H1 (cell line): ENCODE measurements at regions not wholly inside any gene's neighbourhood (a gene's known extent, or its start where the extent isn't known, plus 50 kb on each side); places are given as distances from the start of the nearest gene placed in this dataset.

Experiments
- CTCF ChIA-PET: fragments of 300-600 bp; sonication (Branson Sonifier 250); formaldehyde crosslinking; loops from one replicate; lab custom pipeline; 2021; ENCODE audit not compliant: partially characterized antibody; lab: Charles Lee
- POLR2A ChIA-PET: fragments of 300-600 bp; sonication (Branson Sonifier 250); formaldehyde crosslinking; loops from one replicate; lab custom pipeline; 2021; ENCODE audit warnings: inconsistent platforms; ENCODE audit not compliant: partially characterized antibody; lab: Charles Lee
- DNase-seq, 2 experiments: peaks; one replicate each; pipeline versions ENCODE4 v3.0.0 to v3.0.0-alpha.2; 2010 to 2022; ENCODE audit warnings: low spot score in 2 of 2, low read depth in 1 of 2, mixed read lengths in 1 of 2
- FAIRE-seq: peaks from 2 replicates; lab custom pipeline; 2011; peaks lifted over from hg19 to GRCh38; lab: Jason Lieb, UNC
- H2AFZ ChIP-seq: 2 replicates; pipeline ENCODE4 v1.8.1; 2012; ENCODE audit warnings: low read length, inconsistent platforms
- H2AK5ac ChIP-seq: 2 replicates; pipeline ENCODE4 v1.6.1; 2013; ENCODE audit warnings: low read depth, low read length
- H2BK120ac ChIP-seq: replicated peaks from 2 replicates; pipeline ENCODE3; 2013; ENCODE audit warnings: low read depth, low read length, inconsistent platforms
- H2BK12ac ChIP-seq: 2 replicates; pipeline ENCODE4 v1.6.1; 2013; ENCODE audit warnings: low read depth, low read length
- H2BK15ac ChIP-seq: 2 replicates; pipeline ENCODE4 v1.6.1; 2013; ENCODE audit warnings: low read length
- H2BK20ac ChIP-seq: 2 replicates; pipeline ENCODE4 v1.6.1; 2013; ENCODE audit warnings: low read length
- H2BK5ac ChIP-seq: 2 replicates; pipeline ENCODE4 v1.6.1; 2013; ENCODE audit warnings: low read depth, low read length
- H3K14ac ChIP-seq: 2 replicates; pipeline ENCODE4 v1.6.1; 2013; ENCODE audit warnings: inconsistent platforms; ENCODE audit not compliant: insufficient read length
- H3K18ac ChIP-seq: 2 replicates; pipeline ENCODE4 v1.6.1; 2013; ENCODE audit warnings: low read length; ENCODE audit errors: extremely low read depth
- H3K23ac ChIP-seq: 2 replicates; pipeline ENCODE4 v1.6.1; 2013; ENCODE audit warnings: inconsistent platforms; ENCODE audit not compliant: insufficient read length
- H3K23me2 ChIP-seq: 2 replicates; pipeline ENCODE4 v1.6.1; 2013; ENCODE audit warnings: low read depth, low read length
- H3K27ac ChIP-seq: 2 replicates; pipeline ENCODE4 v1.6.1; 2011; ENCODE audit warnings: low read depth, low read length, inconsistent platforms
- H3K27me3 ChIP-seq, 4 experiments: replicated peaks in 1 of 4; 1 replicate in 1 of 4; 2 replicates in 3 of 4; pipeline versions ENCODE4 v1.6.1 to v1.8.1; 2011 to 2013; ENCODE audit warnings: low read length in 3 of 4, mild to moderate bottlenecking in 3 of 4, inconsistent platforms in 2 of 4, mixed read lengths in 2 of 4, moderate library complexity in 1 of 4; ENCODE audit not compliant: control insufficient read depth in 3 of 4, insufficient read depth in 3 of 4; ENCODE audit errors: extremely low read depth in 1 of 4
- H3K36me3 ChIP-seq, 4 experiments: 2 replicates each; pipeline versions ENCODE4 v1.6.1 to v1.8.1; 2011 to 2013; ENCODE audit warnings: mild to moderate bottlenecking in 4 of 4, low read length in 3 of 4, moderate library complexity in 2 of 4, control low read depth in 1 of 4, inconsistent platforms in 1 of 4; ENCODE audit not compliant: insufficient read depth in 4 of 4, control insufficient read depth in 2 of 4
- H3K4ac ChIP-seq: replicated peaks from 2 replicates; pipeline ENCODE3; 2013; ENCODE audit warnings: low read length, low read depth, mixed read lengths, inconsistent platforms; ENCODE audit not compliant: insufficient read length
- H3K4me1 ChIP-seq, 4 experiments: replicated peaks in 1 of 4; 1 replicate in 1 of 4; 2 replicates in 3 of 4; pipeline versions ENCODE4 v1.6.1 to v1.8.1; 2011 to 2013; ENCODE audit warnings: low read length in 3 of 4, inconsistent platforms in 2 of 4, mixed read lengths in 1 of 4; ENCODE audit not compliant: insufficient read depth in 4 of 4, control insufficient read depth in 3 of 4
- H3K4me2 ChIP-seq, 2 experiments: 2 replicates each; pipeline versions ENCODE4 v1.6.1 to v1.8.1; 2011 to 2013; ENCODE audit warnings: low read depth in 2 of 2, low read length in 2 of 2, control low read depth in 1 of 2, inconsistent platforms in 1 of 2, mild to moderate bottlenecking in 1 of 2; ENCODE audit not compliant: insufficient read depth in 1 of 2
- H3K4me3 ChIP-seq, 4 experiments: fragments of 200-600, 300-600 bp in 1 of 4; sonication (generic), shearing (Covaris generic), sonication (Bioruptor Twin) in 1 of 4; 2 replicates each; pipeline versions ENCODE4 v1.5.1 to v1.8.1; 2011 to 2016; ENCODE audit warnings: low read length in 4 of 4, low read depth in 3 of 4, control low read depth in 2 of 4, inconsistent platforms in 2 of 4, mild to moderate bottlenecking in 2 of 4, mixed read lengths in 1 of 4, moderate library complexity in 1 of 4; ENCODE audit not compliant: insufficient read depth in 2 of 4; ENCODE audit errors: extremely low read depth in 1 of 4
- H3K56ac ChIP-seq: replicated peaks from 2 replicates; pipeline ENCODE3; 2013; ENCODE audit warnings: low read depth, mild to moderate bottlenecking, mixed read lengths, low read length, inconsistent platforms; ENCODE audit not compliant: insufficient read length
- H3K79me1 ChIP-seq: 2 replicates; pipeline ENCODE4 v1.6.1; 2013; ENCODE audit warnings: low read depth, low read length, control low read depth
- H3K79me2 ChIP-seq, 2 experiments: 2 replicates each; pipeline versions ENCODE4 v1.6.1 to v1.8.1; 2012 to 2013; ENCODE audit warnings: low read length in 2 of 2, mild to moderate bottlenecking in 2 of 2, inconsistent platforms in 1 of 2; ENCODE audit not compliant: insufficient read depth in 2 of 2, control insufficient read depth in 1 of 2
- H3K9ac ChIP-seq, 4 experiments: replicated peaks in 1 of 4; 1 replicate in 1 of 4; 2 replicates in 3 of 4; pipeline versions ENCODE4 v1.6.1 to v1.8.1; 2011 to 2013; ENCODE audit warnings: low read depth in 3 of 4, low read length in 3 of 4, control low read depth in 2 of 4, mild to moderate bottlenecking in 2 of 4, moderate library complexity in 2 of 4, inconsistent platforms in 1 of 4; ENCODE audit errors: extremely low read depth in 1 of 4
- H3K9me3 ChIP-seq, 2 experiments: 2 replicates each; pipeline versions ENCODE4 v1.6.1 to v1.8.1; 2012 to 2013; ENCODE audit warnings: mild to moderate bottlenecking in 2 of 2, moderate library complexity in 2 of 2, control low read depth in 1 of 2, inconsistent platforms in 1 of 2, low read depth in 1 of 2, low read length in 1 of 2, mixed read lengths in 1 of 2; ENCODE audit not compliant: insufficient read depth in 2 of 2
- H4K20me1 ChIP-seq, 2 experiments: replicated peaks in 1 of 2; 2 replicates each; pipeline versions ENCODE3 to v1.8.1; 2011 to 2013; ENCODE audit warnings: inconsistent platforms in 2 of 2, low read length in 2 of 2, mild to moderate bottlenecking in 1 of 2; ENCODE audit not compliant: insufficient read depth in 2 of 2, control insufficient read depth in 1 of 2
- H4K5ac ChIP-seq: 2 replicates; pipeline ENCODE4 v1.6.1; 2013; ENCODE audit warnings: low read length, low read depth, mixed read lengths, inconsistent platforms; ENCODE audit not compliant: insufficient read length
- H4K8ac ChIP-seq: 2 replicates; pipeline ENCODE4 v1.8.0; 2013; ENCODE audit warnings: mild to moderate bottlenecking, moderate library complexity, low read length, inconsistent platforms; ENCODE audit not compliant: insufficient read depth; ENCODE audit errors: extremely low read depth
- H4K91ac ChIP-seq: replicated peaks from 2 replicates; pipeline ENCODE3; 2013; ENCODE audit warnings: low read length, mixed read lengths, inconsistent platforms; ENCODE audit not compliant: insufficient read length
- BCL11A ChIP-seq, 2 experiments: IDR thresholded peaks; one replicate each; pipeline ENCODE4 v1.6.1; 2011; ENCODE audit warnings: low read depth in 2 of 2, low read length in 2 of 2, mild to moderate bottlenecking in 2 of 2
- EGR1 ChIP-seq: IDR thresholded peaks from 2 replicates; pipeline ENCODE4 v1.6.1; 2011; ENCODE audit warnings: low read depth, low read length, borderline replicate concordance
- EZH2 ChIP-seq: fragments of 200-600 bp; sonication (generic); IDR thresholded peaks from 2 replicates; pipeline ENCODE4 v1.7.1; 2012; ENCODE audit warnings: low read depth, mild to moderate bottlenecking, moderate library complexity, low read length, inconsistent platforms; ENCODE audit not compliant: severe bottlenecking
- GABPA ChIP-seq: IDR thresholded peaks from 2 replicates; pipeline ENCODE4 v1.6.1; 2011; ENCODE audit warnings: mild to moderate bottlenecking, low read length, moderate library complexity, borderline replicate concordance; ENCODE audit not compliant: insufficient read depth
- HDAC6 ChIP-seq: IDR thresholded peaks from one replicate; pipeline ENCODE4 v1.7.1; 2012; ENCODE audit warnings: low read depth, mild to moderate bottlenecking, inconsistent platforms, low read length, moderate library complexity
- JUND ChIP-seq: IDR thresholded peaks from 2 replicates; pipeline ENCODE4 v1.6.1; 2011; ENCODE audit warnings: mild to moderate bottlenecking, improper control_type of control experiment, low read length
- PHF8 ChIP-seq: fragments of 200-600 bp; sonication (generic); conservative IDR thresholded peaks from 2 replicates; pipeline ENCODE4 v1.7.1; 2012; ENCODE audit warnings: low read depth, mild to moderate bottlenecking, inconsistent platforms, low read length, moderate library complexity
- POLR2AphosphoS5 ChIP-seq: IDR thresholded peaks from 2 replicates; pipeline ENCODE4 v1.6.1; 2011; ENCODE audit warnings: low read depth, low read length
- RAD21 ChIP-seq, 2 experiments: IDR thresholded peaks in 1 of 2; conservative IDR thresholded peaks in 1 of 2; 2 replicates each; pipeline ENCODE4 v1.6.1; 2011; ENCODE audit warnings: low read depth in 2 of 2, low read length in 2 of 2, improper control_type of control experiment in 1 of 2, inconsistent platforms in 1 of 2, mild to moderate bottlenecking in 1 of 2, moderate library complexity in 1 of 2
- RFX5 ChIP-seq: IDR thresholded peaks from 2 replicates; pipeline ENCODE4 v1.6.1; 2011; ENCODE audit warnings: low read depth, low read length, improper control_type of control experiment, borderline replicate concordance
- SIRT6 ChIP-seq: IDR thresholded peaks from one replicate; pipeline ENCODE4 v1.7.1; 2012; ENCODE audit warnings: low read length, inconsistent platforms
- SP4 ChIP-seq: IDR thresholded peaks from 2 replicates; pipeline ENCODE4 v1.6.1; 2012; ENCODE audit warnings: low read length, inconsistent platforms
- SRF ChIP-seq: IDR thresholded peaks from 2 replicates; pipeline ENCODE4 v1.6.1; 2011; ENCODE audit warnings: mild to moderate bottlenecking, low read depth, low read length, moderate library complexity
- TBP ChIP-seq: IDR thresholded peaks from 2 replicates; pipeline ENCODE4 v1.6.1; 2011; ENCODE audit warnings: low read depth, low read length, improper control_type of control experiment
- TCF12 ChIP-seq: IDR thresholded peaks from 2 replicates; pipeline ENCODE4 v1.6.1; 2011; ENCODE audit warnings: low read depth, mild to moderate bottlenecking, low read length
- TEAD4 ChIP-seq: IDR thresholded peaks from 2 replicates; pipeline ENCODE4 v1.6.1; 2012; ENCODE audit warnings: low read depth, low read length, inconsistent platforms, mixed read lengths
- YY1 ChIP-seq: IDR thresholded peaks from 2 replicates; pipeline ENCODE4 v1.6.1; 2011; ENCODE audit warnings: low read depth, mild to moderate bottlenecking, low read length
- WGBS, 2 experiments: shearing (Covaris generic) in 1 of 2; methylation state at CpG; one replicate each; pipeline versions ENCODE4 v1.1.6 to v1.1.7; 2013 to 2015; ENCODE audit warnings: low lambda C conversion rate in 2 of 2, mixed read lengths in 2 of 2, inconsistent platforms in 1 of 2, low coverage in 1 of 2, missing lambda C conversion rate in 1 of 2; ENCODE audit not compliant: insufficient replicate concordance in 2 of 2, insufficient coverage in 1 of 2, insufficient read length in 1 of 2; ENCODE audit errors: extremely low coverage in 1 of 2, missing lambda C conversion rate in 1 of 2; 5-methylcytosine and 5-hydroxymethylcytosine counted together

- Histone ChIP-seq H3K4me2 (no peak overlapping the region), H3K9me3 (no peaks in the 10 kb centered on the region), H2BK5ac (no peak overlapping the region), H3K4me3 (no peak overlapping the region), H2AK5ac (no peak overlapping the region), H3K27me3 (no peaks in the 10 kb centered on the region), H4K5ac (no peak overlapping the region), H3K79me2 (no peaks in the 10 kb centered on the region), H3K14ac (no peak overlapping the region), H3K9ac (no peak overlapping the region), H2BK120ac (no peak overlapping the region), H3K4me1 (no peaks in the 10 kb centered on the region), H4K20me1 (no peaks in the 10 kb centered on the region), H2BK15ac (no peak overlapping the region), H4K8ac (no peak overlapping the region), H3K27ac (no peak overlapping the region), H3K23me2 (no peaks in the 10 kb centered on the region), H2BK12ac (no peak overlapping the region), H3K23ac (no peak overlapping the region), H2AFZ (no peak overlapping the region), H2BK20ac (no peak overlapping the region), H3K56ac (no peak overlapping the region), H3K4ac (no peak overlapping the region), H3K36me3 (no peaks in the 10 kb centered on the region), H3K79me1 (no peaks in the 10 kb centered on the region), H4K91ac (no peak overlapping the region), H3K18ac (no peak overlapping the region)
- DNase-seq (no peak), FAIRE-seq (no peak)
- CTCF ChIA-PET = interaction anchor here (0.9 to 1.3 kb wide), 2 partner anchors 31 to 32 kb away, joined by 3 to 4 read pairs; no protein-coding TSS in a partner anchor
- POLR2A ChIA-PET = no interaction called here
- 94% methylated on average over 5 of the region's 5 CpGs; no CpG with 5 or more reads in 1 of the 2 experiments for WGBS, 2 experiments
- TF ChIP-seq YY1 (no peak), RAD21 (IDR thresholded peaks at IDR 0.05 in 1 of 2, conservative IDR thresholded peaks at IDR 0.05 in 1 of 2; ENCODE audit: low read depth in 2 of 2, low read length in 2 of 2) (no peak), POLR2AphosphoS5 (no peak), SP4 (no peak), TBP (no peak), SIRT6 (no peak), SRF (no peak), HDAC6 (no peak), GABPA (no peak), JUND (no peak), EZH2 (no peak), PHF8 (no peak), RFX5 (no peak), EGR1 (no peak), TEAD4 (no peak), BCL11A (IDR thresholded peaks at IDR 0.05; ENCODE audit: low read depth in 2 of 2, low read length in 2 of 2) (no peak), TCF12 (no peak)
Observed at GRCh38 chr17:12514596-12514995, 151.1 kb upstream of the MYOCD start.
